ENCODE measurements at regions not wholly inside any gene's neighbourhood (a gene's known extent, or its start where the extent isn't known, plus 50 kb on each side); places are given as distances from the start of the nearest gene placed in this dataset.

GRCh38 chr11:122189229-122189628 is 73.2 kb upstream of the BLID start:
- TF ChIP-seq POLR2A (IDR thresholded peaks at IDR 0.05), result no peak
- TF ChIP-seq POLR2AphosphoS5 (IDR thresholded peaks at IDR 0.05), result peak; percentile 32 to 81 (median 39)

Measured in stomach (tissue), 4 donors.